ENCODE measurements at regions not wholly inside any gene's neighbourhood (a gene's known extent, or its start where the extent isn't known, plus 50 kb on each side); places are given as distances from the start of the nearest gene placed in this dataset.

DNA sequence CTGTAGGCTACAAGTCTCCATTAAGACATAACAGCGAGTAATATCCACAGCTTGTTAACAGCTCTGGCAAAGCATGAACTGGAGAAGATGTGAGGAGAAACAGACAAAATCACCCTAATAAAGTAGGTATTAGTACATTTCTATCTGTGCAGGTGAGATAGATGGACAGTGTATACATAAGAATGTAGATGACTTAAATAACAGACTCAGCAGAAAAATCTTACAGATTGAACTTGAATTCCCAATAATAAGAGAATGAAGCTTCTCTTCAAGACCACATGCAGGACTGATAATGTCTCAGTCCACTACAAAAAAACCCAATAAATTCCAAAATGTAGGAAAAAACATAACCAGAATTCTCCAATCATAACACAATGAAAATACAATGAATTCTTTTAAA, 153.0 kb downstream of the IRX2 start:
- no peak for DNase-seq

DNA sequence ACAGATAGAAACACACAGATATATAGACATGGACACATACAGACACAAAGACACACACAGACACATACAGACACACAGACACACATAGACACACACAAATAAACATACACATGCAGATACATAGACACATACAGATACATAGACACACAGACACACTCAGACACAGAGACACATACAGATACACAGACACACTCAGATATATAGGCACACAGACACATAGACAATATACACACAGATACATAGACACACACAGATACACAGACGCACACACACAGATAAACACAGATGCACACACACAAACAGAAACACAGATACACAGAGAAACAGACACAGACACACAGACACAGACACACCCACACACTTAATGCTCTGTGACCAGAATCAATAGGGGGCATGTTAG, 156.8 kb downstream of the IRX2 start:
- DNase-seq = no peak

DNA sequence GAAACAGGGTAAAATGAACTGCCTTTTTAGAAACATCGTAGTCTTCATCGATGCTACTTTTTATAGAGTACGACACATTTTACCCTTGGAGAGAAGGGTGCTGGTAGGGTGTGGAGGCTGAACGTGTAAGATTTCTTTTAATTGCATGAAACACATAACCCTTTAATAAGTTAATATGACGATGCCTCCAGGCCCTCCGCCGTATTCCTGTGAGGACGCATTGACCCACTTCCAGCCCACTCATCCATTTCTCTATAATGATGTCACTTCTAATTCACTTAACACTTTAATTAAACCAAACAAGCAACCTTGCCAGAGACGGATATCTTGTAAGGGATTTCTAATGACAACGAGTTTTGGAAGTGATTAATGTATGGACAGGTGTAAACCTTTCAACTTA, 158.7 kb downstream of the IRX2 start:
- DNase-seq = no peak

DNA sequence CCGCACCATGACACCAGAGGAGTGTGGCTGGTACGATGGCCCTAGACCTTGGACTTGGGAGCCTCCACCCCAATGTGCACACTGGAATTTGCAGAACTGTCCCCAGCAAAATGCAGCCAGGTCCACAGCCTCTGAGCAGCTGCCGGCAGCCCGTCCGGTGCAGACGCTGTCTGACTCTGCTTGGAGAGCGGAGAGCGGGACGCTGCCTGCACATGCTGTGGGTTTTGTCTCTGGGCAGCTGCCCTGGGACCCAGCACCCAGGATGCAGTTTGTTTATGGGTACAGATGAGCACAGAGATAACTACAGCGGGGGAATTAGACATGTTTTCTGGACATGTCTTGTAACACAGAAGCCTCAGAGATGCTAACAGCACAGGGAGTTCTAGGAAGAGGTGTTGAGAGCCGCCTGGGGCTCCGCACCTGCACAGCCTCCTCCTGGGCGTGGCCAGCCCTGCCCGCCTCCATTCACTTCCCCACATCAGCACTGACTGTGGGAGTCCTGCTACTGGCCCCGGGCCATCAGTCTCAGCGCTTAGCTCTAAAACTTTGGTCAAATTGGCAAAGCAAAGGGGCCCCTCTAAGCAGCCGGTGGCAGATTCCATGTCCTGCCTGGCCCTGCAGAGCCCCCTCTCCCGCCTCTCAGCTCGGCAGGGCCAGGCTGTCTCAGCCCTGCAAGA, 159.6 kb downstream of the IRX2 start:
- no peak for DNase-seq

DNA sequence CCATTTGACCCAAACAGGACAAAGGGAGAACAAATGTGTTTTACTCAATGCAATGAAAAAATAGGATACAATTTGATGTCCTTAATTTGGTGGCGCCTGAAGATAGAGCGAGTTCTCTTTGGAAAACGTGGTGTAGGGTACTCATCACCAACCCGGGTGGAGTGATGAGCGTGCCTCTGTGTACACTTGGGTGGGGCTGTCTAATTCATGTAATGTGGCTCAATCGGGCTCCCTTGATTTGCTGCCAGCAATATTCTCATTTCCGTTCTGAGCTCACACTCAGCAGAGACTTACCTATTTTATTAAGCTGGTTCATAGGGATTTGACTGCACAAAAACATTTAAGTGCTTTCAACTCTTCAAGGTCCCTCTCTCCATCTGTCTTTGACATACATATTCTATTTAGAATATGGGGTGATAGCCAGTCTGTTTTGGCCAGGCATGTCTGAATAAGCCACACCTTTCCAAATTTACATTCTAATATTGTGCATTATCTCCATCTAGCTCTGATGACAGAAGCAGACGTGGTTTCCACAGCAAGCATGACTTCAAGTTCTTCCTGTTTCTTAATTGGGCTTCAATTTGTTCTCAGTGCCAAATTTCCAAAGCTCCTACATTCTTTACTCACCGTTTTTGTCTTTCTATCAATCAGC, 162.5 kb downstream of the IRX2 start:
- DNase-seq = no peak

DNA sequence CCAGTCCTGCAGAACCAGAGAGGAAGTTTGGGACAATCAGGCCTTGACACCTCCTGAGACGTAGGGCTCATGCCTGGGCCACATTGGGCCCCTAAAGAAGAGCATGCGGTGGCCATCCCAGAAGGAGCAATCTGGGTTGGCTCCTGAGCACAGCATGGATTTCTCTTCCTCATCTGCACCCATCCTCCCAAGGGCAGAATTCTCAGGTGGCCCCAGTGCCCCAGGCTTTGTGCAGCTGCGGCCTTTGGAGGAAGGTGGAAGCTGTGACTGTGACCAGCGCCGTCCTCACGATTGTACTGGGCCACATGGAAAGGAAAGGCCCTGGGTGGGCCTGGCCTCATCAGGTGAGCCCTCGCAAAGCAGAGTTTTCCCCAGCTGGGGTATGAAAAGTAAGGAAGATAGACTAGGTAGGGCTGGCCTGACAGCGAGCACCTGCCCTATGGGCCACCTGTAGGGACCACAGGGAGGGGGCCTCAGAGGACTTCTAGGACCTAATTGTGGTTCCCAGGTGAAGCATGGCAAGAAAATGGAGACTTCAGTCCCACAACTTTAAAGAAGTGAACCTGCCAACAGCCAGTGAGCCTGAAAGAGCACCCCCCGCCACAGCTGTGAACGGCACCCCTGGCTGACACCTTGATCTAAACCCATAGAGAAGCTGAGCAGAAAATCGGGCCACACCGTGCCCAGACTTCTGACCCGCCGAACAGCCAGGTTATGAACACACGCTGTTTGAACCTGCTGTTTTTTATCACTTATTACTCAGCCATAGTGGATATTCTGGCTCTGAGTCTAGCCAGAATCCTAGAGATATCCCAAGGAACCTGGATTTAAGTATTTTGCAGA, 164.1 kb downstream of the IRX2 start:
- DNase-seq = no peak

DNA sequence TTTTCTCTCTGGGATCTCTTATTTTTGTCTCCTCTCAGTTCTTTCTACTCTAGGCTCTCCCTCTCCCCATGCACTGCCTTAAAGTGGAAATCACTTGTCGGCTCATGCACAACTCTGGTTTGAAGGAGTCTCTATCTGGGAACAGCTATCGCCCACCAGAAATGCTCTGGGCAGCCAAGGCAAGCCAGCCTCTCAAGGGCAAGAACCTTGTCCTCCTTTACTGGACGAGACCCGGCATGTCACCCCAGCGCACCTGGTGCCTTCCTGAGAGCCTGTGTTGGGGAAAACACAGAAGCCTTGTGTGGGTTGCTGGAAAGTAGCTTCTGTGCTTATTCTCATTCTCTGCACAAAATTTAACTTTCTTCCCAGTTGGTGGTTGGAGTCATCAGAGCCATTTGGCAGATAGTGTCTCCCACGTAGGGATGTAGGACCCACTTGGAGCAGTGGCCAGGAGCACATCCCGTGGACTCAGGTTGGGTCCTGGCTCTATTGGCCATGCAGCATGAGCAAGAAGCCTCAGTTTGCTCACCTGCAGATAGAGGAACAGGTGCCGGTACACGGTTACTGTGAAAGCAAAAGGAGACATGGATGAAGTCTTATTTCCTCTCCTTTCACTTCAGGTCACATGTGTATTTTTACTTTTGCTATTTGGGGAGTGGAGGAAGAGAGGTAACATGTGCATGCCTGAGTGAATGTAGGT, 165.3 kb downstream of the IRX2 start:
- no peak for DNase-seq

DNA sequence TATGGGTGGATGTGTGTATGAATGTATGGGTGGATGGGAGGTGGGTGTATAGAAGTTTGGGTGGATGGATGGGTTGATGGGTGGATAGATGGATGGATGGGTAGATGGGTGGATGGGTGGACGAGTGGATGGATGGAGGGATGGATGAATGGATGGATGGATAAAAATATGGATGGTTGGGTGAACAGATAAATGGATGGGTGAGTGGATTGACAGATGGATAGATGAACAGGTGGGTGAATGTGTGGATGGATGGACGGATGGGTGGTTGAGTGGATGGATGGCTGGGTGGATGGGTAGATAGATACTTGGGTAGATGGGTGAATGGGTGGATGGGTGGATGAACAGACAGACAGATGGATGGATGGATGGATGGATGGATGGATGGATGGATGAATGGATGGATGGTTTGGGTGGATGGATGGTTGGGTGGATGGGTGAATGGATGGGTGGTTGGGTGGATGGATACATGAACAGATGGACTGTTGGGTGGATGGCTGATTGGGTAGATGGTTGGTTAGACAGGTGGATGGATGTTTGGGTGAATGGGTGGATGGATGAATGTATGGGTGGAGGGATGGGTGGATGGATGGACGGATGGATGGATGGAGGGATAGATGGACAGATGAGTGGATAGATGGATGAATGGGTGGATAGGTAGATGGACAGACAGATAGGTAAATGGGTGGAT, 166.8 kb downstream of the IRX2 start:
- DNase-seq = no peak

DNA sequence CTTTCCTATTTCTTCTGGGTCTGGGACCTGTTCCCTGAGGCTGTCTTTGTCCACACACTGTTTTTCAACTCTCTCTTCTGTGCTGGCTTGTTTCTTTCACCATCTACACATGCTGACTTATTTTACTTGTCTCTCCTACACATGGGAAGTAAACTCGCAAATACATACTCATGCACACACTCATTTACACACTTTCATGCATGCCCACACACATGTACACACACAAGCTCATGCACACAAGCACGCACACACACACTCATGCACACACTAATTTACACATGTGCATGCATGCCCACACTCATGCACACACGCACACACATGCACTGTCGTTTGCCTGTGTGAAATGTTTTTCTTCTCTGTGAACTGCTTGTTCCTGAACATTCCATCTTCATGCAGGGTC, 169.0 kb downstream of the IRX2 start:
- DNase-seq = no peak

DNA sequence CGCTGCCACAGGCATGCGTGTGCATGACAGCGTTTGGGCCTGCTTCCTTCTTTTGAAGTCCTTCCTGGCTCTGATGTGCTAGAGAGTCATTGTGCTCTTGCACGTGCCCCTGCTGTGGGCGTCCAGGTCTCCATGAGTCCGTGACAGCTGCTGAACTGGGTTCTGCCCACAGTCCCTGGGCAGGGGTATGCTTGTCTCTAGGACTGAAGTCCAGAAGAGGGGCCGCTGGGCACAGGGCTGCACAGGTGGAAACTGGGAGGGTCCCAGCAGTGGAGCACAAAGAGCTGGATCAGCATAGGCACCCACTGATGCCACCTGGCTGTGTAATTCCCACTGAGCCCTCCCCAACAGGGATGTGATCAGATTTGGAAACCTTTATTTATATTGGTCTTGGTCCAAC, 169.4 kb downstream of the IRX2 start:
- no peak for DNase-seq

DNA sequence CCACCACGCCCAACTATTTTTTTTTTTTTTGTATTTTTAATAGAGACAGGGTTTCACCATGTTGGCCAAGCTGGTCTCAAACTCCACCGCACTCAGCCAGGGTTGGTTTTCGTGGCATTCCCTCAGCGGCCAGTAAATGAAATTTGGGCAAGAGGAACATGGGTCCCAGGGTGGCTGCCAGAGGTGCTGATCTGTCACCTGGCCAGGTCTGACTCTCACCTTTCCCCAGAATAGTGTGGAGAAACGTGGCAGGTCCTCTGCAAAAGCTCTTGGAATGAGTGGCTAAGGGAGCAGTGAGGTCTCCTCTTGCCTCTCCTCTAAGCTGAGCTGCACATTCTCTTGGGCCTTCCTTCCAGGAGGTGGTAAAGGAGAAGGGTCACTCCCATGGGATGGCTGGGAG, 170.1 kb downstream of the IRX2 start:
- no peak for DNase-seq

DNA sequence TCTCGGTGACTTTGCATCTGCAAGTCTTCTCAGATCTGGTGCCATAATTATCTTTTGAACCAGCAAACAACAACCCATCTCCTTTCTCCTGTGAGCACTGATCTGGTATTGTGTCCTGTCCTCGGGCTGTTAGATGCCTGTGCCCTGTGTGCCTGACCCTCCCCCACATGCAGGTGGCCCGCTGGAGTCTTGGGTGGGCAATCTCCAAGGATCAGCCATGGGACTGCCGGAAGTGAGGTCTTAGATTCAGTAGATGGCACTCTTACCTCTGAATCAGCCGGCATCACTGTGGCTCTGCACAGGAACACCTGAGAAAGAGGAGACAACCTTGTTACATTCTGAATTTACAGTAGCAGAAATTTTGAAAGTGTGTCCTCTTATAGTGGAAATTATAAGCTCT, 172.4 kb downstream of the IRX2 start:
- DNase-seq = no peak

DNA sequence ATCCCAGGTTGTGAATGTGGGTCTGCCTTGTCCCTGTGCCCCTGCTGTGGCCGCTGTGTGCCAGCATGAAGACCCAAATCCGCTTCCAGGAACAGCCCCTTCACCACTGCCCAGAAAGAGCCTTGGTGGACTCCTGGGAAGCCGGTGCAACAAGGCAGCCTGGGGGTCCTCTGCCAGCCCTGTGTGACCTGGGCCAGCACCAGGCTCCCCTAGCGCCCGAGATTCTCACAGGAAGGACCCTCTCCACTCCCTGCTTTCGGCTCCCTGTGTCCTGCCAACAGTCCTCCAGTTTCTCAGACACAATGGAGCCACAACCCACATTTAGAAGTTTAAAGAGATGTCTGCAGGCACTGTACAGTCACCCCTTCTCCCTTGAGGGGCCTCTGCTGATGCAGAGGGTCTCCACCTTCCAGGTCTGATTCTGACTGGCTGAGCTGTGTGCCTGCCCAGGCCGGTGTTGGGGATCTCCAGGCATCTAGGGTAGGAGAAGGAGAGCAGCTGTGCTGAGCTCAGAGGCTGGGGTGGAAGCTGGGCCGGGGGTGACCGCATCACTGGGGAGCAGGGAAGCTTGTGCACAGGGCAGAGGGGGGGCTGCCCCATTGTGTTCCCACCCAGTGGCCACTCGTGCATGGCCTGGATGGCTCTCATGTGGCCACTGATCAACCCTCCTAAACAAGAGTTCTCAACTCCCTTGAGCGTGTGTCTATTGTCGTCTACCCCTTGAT, 174.0 kb downstream of the IRX2 start:
- no peak for DNase-seq

DNA sequence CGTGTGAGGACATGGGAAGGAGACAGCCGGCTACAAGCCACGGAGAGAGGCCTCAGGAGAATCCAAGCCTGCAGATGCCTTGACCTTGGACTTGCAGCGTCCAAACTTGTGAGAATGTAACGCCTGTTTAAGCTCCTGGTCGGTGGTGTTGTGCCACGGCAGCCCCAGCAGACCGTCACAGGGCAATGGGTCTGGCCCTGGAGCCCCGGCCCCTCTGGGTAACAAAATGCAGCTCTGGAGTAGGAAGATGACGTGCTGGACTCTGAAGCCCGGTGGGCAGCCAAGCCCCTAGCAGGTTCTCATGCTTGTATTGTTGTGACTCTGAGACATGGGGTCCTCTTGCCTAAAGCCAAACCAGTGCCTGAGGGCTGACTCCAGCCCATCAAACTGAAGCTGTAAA, 174.7 kb downstream of the IRX2 start:
- DNase-seq = no peak

DNA sequence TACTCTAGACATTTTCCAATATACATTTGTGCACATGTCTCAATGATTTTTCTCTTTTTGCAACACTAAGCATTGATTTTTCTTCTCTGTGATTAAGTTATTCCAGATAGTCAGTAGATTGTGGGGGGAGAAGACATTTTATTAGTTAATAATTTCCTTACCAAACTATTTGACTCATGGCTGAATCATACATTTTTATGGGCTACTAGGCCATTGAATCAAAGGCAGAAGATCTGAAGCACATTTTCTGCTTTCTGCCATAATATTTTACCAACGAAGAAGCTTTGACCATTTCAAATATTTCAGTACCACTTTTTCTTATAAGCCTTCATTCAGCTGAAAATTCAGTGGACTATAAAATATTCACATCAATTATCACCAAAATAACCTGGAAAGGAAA, 175.6 kb downstream of the IRX2 start:
- DNase-seq = no peak

DNA sequence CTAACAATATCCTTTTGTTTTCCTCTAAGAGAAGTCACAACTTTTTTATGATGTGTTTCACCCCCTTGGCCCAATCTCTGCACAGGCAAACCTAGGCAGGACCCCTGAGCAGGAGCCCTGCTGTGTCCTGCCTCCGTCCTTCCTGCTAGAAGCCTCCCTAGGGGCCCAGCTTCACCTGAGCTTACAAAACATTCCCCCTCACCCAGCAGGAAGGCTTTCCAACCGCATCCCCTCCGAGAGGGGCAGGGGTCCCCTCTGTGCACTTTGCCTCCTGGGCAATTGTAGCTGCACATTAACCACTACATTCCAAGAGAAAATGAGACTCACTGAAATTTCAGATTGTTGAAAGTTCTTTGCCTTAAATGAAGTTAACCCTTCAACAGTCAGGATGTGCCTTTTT, 176.2 kb downstream of the IRX2 start:
- no peak for DNase-seq

DNA sequence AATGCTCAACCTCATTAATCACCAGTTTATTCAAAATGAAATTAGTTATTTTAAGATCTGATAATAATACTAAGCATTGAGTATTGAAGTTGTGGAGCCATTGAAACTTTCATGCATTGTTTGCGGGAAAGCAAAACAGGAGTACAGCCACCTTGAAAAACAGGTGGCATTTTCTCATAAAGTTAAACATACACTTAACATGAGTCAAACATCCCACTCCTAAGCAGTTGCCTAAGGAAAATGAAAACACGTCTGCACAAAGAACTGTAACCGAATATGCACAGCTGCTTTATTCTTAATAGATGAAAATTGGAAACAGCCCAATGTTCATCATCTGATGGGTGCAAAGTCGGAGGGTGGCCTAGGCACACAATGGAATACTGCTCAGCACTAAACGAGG, 177.3 kb downstream of the IRX2 start:
- no peak for DNase-seq

DNA sequence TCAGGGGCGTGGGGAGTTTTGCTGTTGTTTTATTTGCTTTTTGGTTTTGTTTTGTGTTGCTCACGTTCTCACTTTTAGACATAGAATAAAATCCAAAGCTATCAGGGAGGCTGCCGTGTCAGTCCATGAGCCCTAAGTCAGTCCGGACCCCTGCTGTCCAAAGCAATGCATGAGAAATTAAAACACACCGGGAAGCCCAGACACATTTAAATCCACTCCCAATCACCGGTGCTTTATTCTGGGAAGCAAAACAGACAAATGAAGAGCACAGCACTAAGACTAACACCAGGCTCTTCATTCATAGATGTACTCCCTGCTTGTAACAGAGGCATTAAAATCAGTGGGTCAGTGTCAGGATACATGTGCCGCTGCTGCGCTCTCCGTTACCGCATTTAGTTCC, 180.9 kb downstream of the IRX2 start:
- DNase-seq = no peak

DNA sequence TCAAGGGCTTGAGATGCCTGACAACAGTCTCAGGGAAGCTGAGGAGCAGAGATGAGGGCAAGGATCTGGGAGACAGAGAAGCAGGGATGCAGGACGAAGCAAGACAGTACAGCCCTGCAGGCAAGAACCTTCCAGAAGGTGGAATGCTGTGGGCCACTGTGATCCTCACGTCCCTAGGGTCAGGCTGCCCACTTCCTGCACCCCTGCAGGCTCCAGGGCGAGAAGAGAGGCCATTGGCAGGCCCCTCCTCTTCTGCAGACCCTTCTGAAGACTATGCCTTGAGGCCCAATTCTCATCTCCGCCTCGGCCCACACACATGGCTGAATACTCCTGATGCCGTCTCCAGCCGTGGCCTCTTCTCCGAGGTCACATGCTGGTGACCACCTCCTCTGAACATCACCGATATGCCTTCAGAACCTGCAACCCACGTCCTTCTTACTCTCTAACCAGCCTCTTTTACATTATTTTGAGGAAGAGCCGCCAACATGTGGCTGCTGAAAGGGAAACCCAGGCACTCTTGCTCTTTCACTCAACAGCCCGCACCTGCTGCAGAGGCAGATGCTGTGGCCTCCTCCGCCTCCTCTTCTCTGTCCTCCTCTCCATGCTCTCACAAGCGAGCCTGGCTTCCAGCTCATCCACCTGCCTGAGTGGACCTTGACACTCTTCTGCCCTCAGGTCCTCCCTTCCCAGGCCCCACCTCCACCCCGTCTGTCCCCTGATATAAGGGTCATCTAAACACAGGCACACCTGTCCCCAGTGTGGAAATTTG, 181.5 kb downstream of the IRX2 start:
- DNase-seq = no peak

DNA sequence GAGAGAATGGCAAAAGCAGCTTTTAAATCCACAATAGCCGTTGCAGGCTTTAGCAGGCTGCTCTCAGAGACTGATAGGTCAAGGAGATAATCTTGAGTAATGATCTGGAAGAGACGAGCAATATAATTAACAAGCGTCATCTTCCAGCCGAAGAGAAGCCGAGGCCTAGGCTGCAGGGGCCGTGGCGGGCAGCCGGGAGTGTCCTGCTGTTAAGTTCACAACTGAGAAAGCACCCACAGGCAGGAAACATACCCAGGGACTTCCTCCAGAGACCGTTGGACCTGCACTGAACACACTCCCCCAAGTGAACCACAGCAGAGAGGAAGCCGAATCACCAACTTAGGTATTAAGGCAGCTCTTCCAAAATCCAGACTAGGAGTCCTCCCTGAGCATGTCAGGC, 182.3 kb downstream of the IRX2 start:
- no peak for DNase-seq

DNA sequence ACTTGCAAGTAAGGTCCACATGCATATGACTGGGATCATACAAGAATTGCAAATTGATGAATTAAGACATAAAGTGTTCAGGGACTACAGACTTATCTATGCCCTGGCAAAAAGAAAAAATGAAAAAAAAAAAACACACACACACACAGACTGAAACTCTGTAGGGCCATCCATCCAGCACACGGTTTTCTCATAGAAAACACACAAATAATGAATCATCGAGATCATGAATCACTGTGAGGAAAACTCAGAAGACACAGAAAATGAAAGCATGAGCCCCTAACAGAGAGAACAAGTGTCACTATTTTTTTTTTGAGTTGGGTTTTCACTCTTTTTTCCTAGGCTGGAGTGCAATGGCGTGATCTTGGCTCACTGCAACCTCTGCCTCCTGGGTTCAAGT, 185.2 kb downstream of the IRX2 start:
- DNase-seq = no peak

DNA sequence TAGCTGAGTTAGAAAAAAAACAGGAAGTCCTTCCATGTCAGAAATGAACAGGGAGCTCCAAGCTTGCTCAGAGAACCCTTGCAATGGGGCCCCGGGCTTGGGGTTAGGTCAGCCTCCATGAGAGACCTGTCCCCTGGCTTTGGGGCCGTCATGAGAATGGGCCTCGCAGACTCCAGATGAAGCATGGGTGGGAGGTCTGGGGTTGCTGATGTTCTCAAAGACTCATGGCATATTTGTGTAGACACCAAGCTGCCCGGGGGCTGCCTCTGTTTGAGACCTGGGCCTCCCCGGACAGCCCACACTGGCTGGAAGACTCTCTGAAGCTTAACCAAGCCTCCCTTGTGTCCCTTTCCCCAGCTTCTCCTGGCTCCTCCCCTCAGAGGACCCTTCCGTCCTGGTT, 186.3 kb downstream of the IRX2 start:
- DNase-seq = no peak

All from NCI-H1436 (cell line).